HT1080 (cell line): ENCODE measurements at regions not wholly inside any gene's neighbourhood (a gene's known extent, or its start where the extent isn't known, plus 50 kb on each side); places are given as distances from the start of the nearest gene placed in this dataset.
"Not testable (repeated sequence)": the region's sequence is repeated elsewhere in the genome, so short reads cannot be mapped to it uniquely, and the experiment has no call there.

Source experiments
- DNase-seq: peaks from one replicate; pipeline ENCODE4 v3.0.0-alpha.2; 2015; ENCODE audit warnings: low read depth

- DNase-seq: no peak
Observed at GRCh38 chr10:37576154-37576553, 281.3 kb downstream of the ZNF248 start.

- DNase-seq: no peak
Observed at GRCh38 chr10:37572206-37572605, 285.2 kb downstream of the ZNF248 start.

GRCh38 chr10:37566332-37566731 is 291.1 kb downstream of the ZNF248 start:
- no peak for DNase-seq

GRCh38 chr10:37563715-37564108 is 293.7 kb downstream of the ZNF248 start:
- no peak for DNase-seq

- no peak for DNase-seq
Observed at GRCh38 chr10:37563107-37563714, 294.2 kb downstream of the ZNF248 start.

GRCh38 chr10:37552881-37553280 is 304.5 kb downstream of the ZNF248 start:
- DNase-seq: no peak

GRCh38 chr10:37549054-37549453 is 308.4 kb downstream of the ZNF248 start:
- no peak for DNase-seq

- peak; percentile 48 for DNase-seq
Observed at GRCh38 chr10:37535459-37536246, 321.8 kb downstream of the ZNF248 start.

- no peak for DNase-seq
Observed at GRCh38 chr10:37534166-37534565, 323.2 kb downstream of the ZNF248 start.

- peak; percentile 40 for DNase-seq
Observed at GRCh38 chr10:37525410-37525809, 332.0 kb downstream of the ZNF248 start.

- no peak for DNase-seq
Observed at GRCh38 chr10:37520488-37520887, 336.9 kb downstream of the ZNF248 start.

- DNase-seq: not testable (repeated sequence)
Observed at GRCh38 chr10:37510520-37510919, 346.9 kb downstream of the ZNF248 start.

GRCh38 chr10:37496061-37496460 is 361.3 kb downstream of the ZNF248 start:
- DNase-seq: no peak

- DNase-seq: peak; percentile 31
Observed at GRCh38 chr10:37495415-37495814, 362.0 kb downstream of the ZNF248 start.

- DNase-seq: not testable (repeated sequence)
Observed at GRCh38 chr10:37493185-37493796, 364.1 kb downstream of the ZNF248 start.

- DNase-seq: peak; percentile 63
Observed at GRCh38 chr10:37490266-37490665, 364.9 kb downstream of the ANKRD30A start.

GRCh38 chr10:37489658-37490003 is 364.2 kb downstream of the ANKRD30A start:
- no peak for DNase-seq

GRCh38 chr10:37488792-37489657 is 363.6 kb downstream of the ANKRD30A start:
- DNase-seq: peak; percentile 96

GRCh38 chr10:37480596-37480995 is 355.2 kb downstream of the ANKRD30A start:
- not testable (repeated sequence) for DNase-seq

GRCh38 chr10:37479469-37479868 is 354.1 kb downstream of the ANKRD30A start:
- DNase-seq: no peak

GRCh38 chr10:37478381-37478780 is 353.0 kb downstream of the ANKRD30A start:
- no peak for DNase-seq

- DNase-seq: no peak
Observed at GRCh38 chr10:37476285-37476684, 350.9 kb downstream of the ANKRD30A start.
